NCI-H2196 treated with DMSO at 0.1 percent for 48 hours (cell line): ENCODE measurements at regions not wholly inside any gene's neighbourhood (a gene's known extent, or its start where the extent isn't known, plus 50 kb on each side); places are given as distances from the start of the nearest gene placed in this dataset.
"Not testable (repeated sequence)": the region's sequence is repeated elsewhere in the genome, so short reads cannot be mapped to it uniquely, and the experiment has no call there.

Experiments used
- DNase-seq: peaks from one replicate; lab custom pipeline; 2025; ENCODE audit not compliant: unreplicated experiment; lab: John Stamatoyannopoulos, UW

DNA sequence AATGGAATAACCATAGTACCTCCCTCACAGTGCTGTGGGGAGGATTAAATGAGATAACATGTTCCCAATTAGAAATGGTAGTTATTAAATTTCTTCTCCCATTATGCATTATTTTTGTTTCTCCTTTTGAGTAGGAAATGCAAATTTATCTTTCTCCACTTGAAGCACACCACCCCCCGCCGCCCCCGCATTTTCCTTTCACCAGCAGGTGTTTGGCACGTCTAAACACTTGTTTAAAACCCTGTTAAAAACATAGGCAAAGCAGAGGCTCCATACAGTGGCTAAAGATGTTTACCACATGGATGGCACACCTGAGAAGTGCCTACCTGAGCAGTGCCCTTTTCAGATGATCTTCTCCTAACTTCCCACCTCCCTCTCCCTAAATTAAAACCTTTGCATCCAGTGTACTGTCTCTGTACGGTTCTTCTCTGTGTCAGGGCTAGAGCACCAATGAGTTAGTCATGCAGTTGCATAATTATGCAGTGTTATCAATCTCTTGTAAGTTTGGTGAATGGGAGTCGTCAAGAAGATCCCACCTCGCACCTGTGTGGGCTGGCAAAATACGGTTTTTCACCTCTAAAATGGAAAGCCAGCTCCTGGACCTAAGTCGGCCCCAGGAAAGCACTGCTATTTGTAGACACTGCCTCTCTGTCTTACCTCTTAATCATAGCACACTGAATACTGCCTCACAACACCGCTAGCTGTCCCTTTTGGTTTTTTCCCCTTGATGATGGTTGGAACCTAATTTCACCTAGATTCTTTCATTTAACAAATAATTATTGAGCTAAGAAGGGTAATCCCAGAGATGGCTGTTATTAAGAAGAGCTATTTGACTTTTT lies 122.0 kb downstream of the CT47B1 start:
- DNase-seq, result no peak

- DNase-seq, result no peak
Measured at GRCh38 chrX:120752431-120753082, 122.7 kb upstream of the C1GALT1C1 start.

- DNase-seq, result no peak
Measured at GRCh38 chrX:120751683-120752082, 121.8 kb upstream of the C1GALT1C1 start.

- DNase-seq, result no peak
Measured at GRCh38 chrX:120750381-120750780, 120.5 kb upstream of the C1GALT1C1 start.

DNA sequence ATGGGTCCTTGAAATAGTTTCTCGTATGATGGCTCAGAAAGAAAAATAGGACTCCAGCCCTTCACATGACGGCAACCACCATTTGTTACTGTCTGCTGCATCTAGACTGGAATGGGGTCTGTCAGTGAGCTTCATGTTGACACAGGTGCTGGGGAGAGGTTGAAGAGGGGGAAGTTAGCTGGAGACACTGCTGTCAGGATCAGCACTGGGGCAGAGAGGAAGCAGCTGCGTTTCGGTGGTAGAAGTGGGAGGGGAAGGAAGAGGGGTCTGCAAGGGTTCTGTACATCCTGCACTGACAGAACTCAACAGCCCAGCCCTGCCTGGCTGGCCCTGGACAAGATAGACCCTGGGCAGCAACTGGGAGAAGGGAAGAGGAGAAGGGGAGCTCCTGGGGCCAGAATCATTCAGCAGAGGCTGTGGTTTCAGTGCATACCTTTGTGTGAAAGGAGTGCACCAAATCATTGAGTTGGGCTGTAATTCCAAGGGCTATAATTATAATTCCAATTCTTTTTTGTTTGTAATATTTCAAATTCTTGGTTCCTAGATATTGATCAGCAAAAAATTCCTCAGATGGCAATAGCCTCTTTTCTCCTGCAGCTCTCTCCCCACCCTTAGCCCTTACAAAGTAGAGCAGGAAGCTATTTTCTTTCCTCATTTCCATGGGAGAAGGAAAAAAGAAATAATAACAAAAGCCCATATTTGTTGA lies 119.4 kb upstream of the C1GALT1C1 start:
- DNase-seq, result peak; percentile 4

DNA sequence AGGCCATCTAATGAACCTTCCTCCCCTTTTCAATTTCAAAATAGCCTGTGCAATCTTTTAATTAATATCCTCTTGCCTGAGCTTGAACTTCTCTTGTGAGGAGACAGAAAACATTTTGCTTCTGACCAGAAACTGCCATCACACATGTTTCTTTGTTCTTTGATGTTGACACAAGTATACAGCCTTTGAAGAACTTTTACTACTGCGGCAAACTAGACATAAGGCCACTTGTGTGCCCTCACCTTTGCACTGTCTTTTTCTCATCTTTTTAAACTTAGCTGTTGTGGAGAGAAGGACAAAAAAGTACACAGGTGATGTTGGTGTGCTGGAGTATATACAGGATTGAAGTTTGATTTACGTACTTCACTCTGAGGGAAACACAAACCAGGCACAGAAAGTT lies 116.3 kb upstream of the C1GALT1C1 start:
- DNase-seq, result no peak

DNA sequence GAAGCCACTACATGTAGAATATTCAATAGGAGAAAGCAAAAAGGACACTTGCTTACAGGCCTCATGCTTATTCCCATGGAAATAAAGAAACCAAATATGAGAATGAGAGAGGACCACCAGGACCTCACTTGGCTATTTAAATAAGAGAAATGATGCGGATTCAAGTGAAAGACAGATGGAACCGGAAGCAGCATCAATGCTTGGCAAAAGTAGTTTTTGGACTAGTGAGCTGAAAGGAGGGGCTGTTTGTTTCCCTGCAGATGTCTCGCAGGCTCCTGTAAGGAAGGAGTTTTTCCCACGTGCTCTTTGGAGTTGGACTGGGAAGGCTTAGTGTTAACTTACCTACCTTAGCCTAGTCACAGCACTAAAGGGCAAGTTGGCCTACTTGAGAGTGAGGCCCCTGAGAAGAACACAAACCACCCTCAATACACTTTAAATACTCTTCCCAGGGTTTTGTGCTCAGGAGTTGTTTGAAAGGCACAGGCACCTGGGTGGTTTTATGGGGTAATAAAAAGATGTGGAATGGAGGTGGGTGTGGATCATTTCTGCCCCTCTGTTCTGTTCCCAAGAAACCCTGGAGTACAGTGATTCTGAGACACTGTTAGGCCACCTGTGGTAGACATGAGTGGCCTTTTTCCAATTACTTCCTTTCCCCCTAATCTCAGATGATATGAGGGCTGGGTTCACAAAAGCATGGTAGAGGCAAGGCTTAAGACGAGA lies 113.3 kb upstream of the C1GALT1C1 start:
- DNase-seq, result no peak

- no peak for DNase-seq
Measured at GRCh38 chrX:120741452-120741851, 111.6 kb upstream of the C1GALT1C1 start.

DNA sequence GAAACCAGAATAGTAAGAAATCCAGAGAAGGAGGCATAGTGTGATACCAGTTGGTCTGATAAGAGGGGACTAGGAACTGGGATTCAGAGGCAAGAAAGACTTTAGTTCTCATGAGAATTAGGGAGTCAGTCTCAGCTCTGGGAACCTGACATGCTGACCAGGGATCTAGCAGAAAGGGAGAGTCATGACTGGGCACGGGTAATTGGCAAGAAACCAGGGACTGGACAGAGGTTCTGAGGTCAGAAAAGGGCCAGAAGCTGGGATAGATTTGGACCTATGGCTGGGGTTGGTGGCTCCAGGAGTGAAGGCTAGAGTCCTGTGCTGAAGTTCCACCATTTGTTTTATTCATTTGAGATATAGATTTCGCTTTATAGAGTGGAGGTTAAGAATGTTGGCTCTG lies 110.2 kb upstream of the C1GALT1C1 start:
- DNase-seq, result no peak

DNA sequence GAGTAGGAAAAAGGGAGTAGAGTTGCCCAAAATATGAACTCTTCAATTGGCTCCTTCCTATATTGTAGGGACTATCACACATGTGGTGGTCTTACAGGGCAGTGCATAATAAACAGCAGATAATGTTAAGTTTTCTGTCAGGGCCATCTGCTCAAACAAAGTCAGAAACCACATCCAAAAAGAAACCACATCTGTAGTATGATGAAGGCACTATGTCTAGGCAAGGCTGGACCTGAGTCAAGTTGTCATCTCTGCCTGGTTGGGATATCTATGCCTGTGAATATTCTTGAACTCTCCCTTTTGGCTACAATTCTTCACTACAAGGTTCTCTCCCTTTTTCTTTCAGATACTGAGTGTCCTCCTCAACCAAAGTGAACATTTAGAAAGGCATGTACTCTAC lies 109.4 kb upstream of the C1GALT1C1 start:
- no peak for DNase-seq

- no peak for DNase-seq
Measured at GRCh38 chrX:120736989-120737388, 107.1 kb upstream of the C1GALT1C1 start.

GRCh38 chrX:120735966-120736365 lies 106.1 kb upstream of the C1GALT1C1 start:
- DNase-seq, result no peak

DNA sequence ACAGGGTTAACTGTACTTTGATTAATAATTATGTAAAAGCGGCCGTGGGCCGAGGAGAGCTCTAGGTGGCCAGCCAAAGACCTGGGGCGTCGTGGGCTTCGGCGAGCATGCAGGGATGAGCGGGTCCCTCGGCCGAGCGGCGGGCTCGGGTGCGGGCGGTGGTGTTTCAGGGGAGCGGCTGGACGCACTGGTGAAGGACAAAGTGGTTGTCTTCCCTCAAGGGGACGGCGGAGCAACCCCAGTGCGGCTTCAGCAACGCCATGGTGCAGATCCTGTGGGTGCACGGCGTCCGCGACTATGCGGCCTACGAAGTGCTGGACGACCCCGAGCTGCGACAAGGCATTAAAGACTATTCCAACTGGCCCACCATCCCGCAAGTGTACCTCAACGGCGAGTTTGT lies 103.0 kb upstream of the C1GALT1C1 start:
- no peak for DNase-seq

DNA sequence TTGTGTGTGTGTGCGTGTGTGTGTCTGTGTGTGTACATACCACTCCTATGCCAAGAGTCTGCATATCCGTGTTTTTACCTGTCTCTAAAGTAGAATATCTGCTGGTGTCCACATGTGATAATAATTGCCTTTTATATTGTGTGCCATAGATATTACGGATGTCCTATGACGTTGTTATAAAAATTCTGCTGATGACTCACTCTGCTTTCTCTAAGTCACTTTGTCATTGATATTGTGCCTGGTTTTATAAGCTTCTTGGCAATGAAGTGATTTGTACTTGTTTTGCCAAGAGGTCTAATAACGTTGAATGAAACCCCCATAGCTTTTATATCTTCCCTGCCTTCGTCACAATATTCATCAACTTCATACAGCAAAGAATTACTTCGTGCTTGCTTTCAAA lies 102.6 kb upstream of the C1GALT1C1 start:
- DNase-seq, result no peak

DNA sequence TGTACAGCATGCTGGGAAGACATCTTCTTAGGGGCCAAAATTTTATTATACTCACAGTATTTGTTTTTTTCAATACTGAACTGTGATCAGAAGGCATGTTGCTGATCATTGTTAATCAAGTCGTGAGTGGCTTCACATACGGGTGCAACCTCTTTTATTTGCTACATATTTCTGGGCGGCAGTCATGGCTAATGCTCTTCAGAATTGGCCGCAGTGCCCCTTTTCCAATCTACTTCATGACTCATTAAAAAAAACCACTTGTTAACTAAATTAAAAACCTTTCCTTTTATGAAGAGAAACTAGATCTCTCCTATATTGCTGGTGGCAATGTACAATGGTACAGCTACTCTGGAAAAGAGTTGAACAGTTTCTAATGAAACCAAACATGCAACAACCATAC lies 101.5 kb upstream of the C1GALT1C1 start:
- DNase-seq, result no peak

GRCh38 chrX:120729506-120730255 lies 99.8 kb upstream of the C1GALT1C1 start:
- not testable (repeated sequence) for DNase-seq

DNA sequence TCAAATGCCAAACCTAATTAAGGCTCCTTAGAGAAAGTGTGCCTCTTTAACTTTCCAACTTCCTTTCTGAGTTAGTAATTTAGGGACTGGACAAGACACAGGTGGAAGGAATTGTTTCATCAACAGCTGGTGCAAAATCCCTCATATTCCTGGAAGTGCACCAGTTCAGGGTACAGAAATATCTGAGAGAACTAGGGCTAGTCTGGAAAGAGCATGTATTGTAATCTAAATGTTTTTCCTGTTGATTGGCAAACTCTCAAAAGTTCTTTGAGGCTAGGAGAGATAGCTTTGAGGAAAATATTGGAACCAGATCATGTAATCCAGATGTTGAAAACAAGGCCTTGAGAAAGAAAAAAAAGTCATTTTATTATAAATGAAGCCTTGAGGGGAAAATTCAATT lies 98.1 kb upstream of the C1GALT1C1 start:
- no peak for DNase-seq

- no peak for DNase-seq
Measured at GRCh38 chrX:120727452-120727851, 97.6 kb upstream of the C1GALT1C1 start.

DNA sequence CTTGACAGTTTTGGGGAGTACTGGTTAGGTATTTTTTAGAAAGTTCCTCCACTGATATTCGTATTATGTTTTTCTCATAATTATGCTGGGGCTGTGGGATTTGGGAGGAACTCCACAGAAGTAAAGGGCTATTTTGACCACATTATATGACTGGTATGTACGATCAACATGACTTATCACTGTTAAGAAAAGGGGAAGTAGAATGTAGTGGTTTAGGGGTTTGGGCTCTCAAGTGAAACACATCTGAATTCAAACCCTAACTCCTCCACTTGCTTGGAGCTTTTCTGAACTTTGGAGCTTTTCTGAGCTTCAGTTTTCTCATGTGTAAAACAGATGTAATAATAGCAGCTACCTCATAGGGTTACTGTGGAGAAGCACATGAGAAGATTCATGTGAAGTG lies 96.4 kb upstream of the C1GALT1C1 start:
- DNase-seq, result no peak

- DNase-seq, result no peak
Measured at GRCh38 chrX:120725874-120726273, 96.0 kb upstream of the C1GALT1C1 start.

DNA sequence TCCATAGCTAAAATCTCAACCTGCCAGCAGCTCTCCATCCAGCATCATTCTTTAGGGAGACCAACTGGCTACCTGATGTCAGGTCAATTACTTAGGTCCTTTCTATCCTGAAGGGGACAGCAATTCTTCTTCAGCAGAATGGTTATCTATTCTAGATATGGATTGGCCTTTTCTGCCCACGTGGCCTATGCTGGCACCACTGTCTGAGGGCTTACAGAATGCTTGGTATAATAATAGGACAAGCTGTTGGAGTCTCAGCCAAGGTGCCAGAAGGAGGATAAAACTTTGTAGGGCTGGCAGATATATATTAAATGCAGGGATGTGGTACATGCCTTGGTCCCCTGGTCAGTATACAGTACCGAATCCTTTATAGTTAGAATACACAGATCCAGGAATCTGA lies 89.8 kb upstream of the C1GALT1C1 start:
- no peak for DNase-seq
